Type B pancreatic cell (in vitro differentiated cells): ENCODE measurements at regions not wholly inside any gene's neighbourhood (a gene's known extent, or its start where the extent isn't known, plus 50 kb on each side); places are given as distances from the start of the nearest gene placed in this dataset.
A peak's percentile ranks its signal among the peaks of the same experiment; 100 is the strongest.

Experiments used
- DNase-seq: peaks from one replicate; pipeline ENCODE4 v3.0.0; 2021; ENCODE audit warnings: mixed read lengths; ENCODE audit not compliant: unreplicated experiment; ENCODE audit errors: extremely low spot score
- H3K27ac Mint-ChIP-seq: 2 replicates; pipeline ENCODE4 v1.8.0; 2021; ENCODE audit warnings: mild to moderate bottlenecking, mixed read lengths
- H3K27me3 Mint-ChIP-seq: 2 replicates; pipeline ENCODE4 v1.8.0; 2021; ENCODE audit warnings: mixed read lengths
- H3K36me3 Mint-ChIP-seq: 2 replicates; pipeline ENCODE4 v1.8.0; 2021; ENCODE audit warnings: mixed read lengths
- H3K4me1 Mint-ChIP-seq: one replicate; pipeline ENCODE4 v1.8.0; 2021; ENCODE audit warnings: mixed read lengths; ENCODE audit not compliant: unreplicated experiment
- H3K4me3 Mint-ChIP-seq: 2 replicates; pipeline ENCODE4 v1.8.0; 2021; ENCODE audit warnings: mild to moderate bottlenecking, mixed read lengths
- H3K9me3 Mint-ChIP-seq: 2 replicates; pipeline ENCODE4 v1.8.0; 2021; ENCODE audit warnings: mixed read lengths
- TF ChIP-seq, protein P1 (sequence below): fragments of 200-600 bp; sonication (generic); conservative IDR thresholded peaks from 2 replicates; pipeline ENCODE4 v1.5.0; 2021; ENCODE audit warnings: antibody characterized with exemption, mild to moderate bottlenecking

DNA sequence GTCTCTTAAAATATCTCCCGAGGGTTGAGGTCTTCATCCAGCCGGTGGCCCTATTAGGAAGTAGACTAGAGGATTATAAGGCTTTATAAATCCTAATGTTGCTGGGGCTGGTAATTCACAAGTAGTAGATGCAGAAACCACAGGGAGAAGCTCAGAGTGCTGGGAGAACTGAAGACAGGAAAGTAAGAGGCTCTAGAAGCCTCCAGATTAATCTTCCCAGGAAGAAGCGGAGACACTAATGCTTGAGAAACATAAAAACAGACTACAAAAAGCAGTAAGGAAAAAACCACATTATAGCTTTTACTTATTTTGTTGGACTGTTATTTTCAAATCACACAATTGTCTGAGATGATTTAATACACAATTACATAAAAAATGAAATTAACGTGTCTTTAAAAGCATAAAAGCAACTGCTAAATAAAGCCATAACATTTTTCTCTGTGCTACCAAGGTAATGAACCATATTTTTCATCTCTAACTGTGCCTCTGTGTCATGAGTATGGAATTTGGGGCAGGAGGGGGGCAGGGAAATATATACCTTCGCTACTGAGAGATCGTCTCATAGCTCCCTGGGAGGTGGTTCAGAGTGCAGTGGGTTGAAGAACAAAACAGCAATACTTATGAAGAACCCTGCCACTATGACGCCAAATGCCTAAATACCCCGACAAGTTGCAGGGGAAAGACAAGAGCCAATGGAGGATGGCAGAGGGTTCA, 806.2 kb upstream of the WWC1 start:
- peak overlapping the region; percentile 3 for H3K4me3 Mint-ChIP-seq
- TF ChIP-seq, protein P1, sequence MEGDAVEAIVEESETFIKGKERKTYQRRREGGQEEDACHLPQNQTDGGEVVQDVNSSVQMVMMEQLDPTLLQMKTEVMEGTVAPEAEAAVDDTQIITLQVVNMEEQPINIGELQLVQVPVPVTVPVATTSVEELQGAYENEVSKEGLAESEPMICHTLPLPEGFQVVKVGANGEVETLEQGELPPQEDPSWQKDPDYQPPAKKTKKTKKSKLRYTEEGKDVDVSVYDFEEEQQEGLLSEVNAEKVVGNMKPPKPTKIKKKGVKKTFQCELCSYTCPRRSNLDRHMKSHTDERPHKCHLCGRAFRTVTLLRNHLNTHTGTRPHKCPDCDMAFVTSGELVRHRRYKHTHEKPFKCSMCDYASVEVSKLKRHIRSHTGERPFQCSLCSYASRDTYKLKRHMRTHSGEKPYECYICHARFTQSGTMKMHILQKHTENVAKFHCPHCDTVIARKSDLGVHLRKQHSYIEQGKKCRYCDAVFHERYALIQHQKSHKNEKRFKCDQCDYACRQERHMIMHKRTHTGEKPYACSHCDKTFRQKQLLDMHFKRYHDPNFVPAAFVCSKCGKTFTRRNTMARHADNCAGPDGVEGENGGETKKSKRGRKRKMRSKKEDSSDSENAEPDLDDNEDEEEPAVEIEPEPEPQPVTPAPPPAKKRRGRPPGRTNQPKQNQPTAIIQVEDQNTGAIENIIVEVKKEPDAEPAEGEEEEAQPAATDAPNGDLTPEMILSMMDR, result no peak
- H3K4me1 Mint-ChIP-seq, result peaks cover 15% of the 10 kb centered on the region
- no peaks in the 10 kb centered on the region for H3K36me3 Mint-ChIP-seq
- H3K27ac Mint-ChIP-seq, result no peak overlapping the region
- H3K9me3 Mint-ChIP-seq, result peaks cover 5% of the 10 kb centered on the region
- no peak for DNase-seq
- no peaks in the 10 kb centered on the region for H3K27me3 Mint-ChIP-seq

DNA sequence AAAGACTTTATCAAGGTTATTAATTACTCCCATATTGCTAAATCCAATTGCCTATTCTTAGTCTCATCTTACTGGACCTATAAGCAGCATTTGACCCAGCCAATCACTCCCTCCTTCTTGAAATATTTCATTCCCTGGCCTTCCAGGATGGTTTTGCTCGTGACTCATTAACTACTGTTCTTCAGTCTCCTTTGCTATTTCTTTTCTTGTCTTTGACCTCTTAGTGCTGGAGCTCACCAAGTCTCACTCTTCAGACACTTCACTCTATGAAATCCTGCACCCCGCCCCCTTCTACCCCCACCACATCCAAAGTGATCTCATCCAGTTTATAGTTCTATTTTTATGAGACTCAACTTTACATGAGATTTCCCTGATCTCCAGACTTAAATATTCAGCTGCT, 803.1 kb upstream of the WWC1 start:
- TF ChIP-seq, protein P1, result no peak
- Mint-ChIP-seq H3K36me3 (no peaks in the 10 kb centered on the region), H3K27me3 (no peaks in the 10 kb centered on the region), H3K27ac (no peak overlapping the region), H3K9me3 (peaks cover 5% of the 10 kb centered on the region), H3K4me1 (peaks cover 8% of the 10 kb centered on the region), H3K4me3 (no peak overlapping the region)
- DNase-seq, result no peak

DNA sequence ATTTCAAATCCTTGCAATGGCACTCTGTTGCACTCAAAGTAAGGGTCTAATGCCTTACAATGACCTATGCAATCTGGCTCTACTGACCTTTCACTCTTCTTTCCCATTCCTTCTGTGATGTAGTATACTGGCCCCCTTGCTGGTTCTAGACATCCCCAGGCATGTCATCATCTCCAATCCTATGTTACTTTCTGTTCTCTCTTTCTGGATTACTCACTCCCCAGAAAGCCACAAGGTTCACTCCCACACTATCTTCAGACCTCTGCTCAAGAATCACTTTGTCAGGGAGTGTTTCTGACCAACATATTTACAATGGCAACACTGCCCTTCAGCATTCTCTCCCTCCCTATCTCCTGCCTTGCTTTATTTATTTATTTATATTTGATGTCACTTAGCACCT, 802.2 kb upstream of the WWC1 start:
- H3K4me3 Mint-ChIP-seq, result no peak overlapping the region
- no peak for DNase-seq
- TF ChIP-seq, protein P1, result no peak
- no peak overlapping the region for H3K27ac Mint-ChIP-seq
- H3K4me1 Mint-ChIP-seq, result peaks cover 8% of the 10 kb centered on the region
- H3K27me3 Mint-ChIP-seq, result no peaks in the 10 kb centered on the region
- H3K9me3 Mint-ChIP-seq, result peaks cover 5% of the 10 kb centered on the region
- no peaks in the 10 kb centered on the region for H3K36me3 Mint-ChIP-seq

DNA sequence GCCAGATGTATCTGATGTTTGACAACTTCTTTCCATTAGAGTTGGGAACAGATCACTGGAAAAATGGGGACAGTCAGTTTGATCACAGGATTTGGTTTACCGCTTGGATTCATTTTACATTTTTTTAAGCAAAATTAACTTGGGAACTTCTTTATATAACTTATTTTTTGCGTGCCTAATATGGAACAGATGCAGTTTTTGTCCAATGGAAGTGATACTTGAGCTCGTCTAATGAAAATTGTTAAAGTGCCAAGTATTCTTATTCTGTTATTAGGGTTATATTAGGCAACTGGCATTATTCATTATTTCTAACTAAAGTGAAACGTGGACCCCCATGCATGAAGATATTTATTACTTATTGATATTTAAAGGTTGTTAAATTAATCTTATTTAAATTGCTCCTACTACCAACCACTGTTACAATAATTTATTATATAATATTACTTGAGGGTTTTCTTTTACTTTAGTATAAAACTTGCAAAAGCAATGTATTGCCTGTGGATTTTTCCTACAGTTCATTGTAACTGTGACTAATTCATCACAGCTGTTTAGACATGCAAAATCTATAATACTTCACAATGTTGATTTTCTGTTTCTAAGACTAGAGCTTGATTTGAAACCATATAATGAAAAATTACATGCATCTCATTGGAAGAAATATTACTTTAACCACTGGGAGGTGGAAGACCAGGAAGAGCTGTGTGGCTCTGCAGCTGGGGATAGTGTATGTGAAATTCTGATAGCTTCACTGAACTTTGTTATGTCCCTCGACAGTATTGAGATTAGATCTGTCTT, 787.3 kb upstream of the WWC1 start:
- no peaks in the 10 kb centered on the region for H3K36me3 Mint-ChIP-seq
- no peak overlapping the region for H3K27ac Mint-ChIP-seq
- peaks cover 18% of the 10 kb centered on the region for H3K27me3 Mint-ChIP-seq
- H3K4me3 Mint-ChIP-seq, result no peak overlapping the region
- TF ChIP-seq, protein P1, result no peak
- no peaks in the 10 kb centered on the region for H3K9me3 Mint-ChIP-seq
- peaks cover 7% of the 10 kb centered on the region for H3K4me1 Mint-ChIP-seq
- no peak for DNase-seq

DNA sequence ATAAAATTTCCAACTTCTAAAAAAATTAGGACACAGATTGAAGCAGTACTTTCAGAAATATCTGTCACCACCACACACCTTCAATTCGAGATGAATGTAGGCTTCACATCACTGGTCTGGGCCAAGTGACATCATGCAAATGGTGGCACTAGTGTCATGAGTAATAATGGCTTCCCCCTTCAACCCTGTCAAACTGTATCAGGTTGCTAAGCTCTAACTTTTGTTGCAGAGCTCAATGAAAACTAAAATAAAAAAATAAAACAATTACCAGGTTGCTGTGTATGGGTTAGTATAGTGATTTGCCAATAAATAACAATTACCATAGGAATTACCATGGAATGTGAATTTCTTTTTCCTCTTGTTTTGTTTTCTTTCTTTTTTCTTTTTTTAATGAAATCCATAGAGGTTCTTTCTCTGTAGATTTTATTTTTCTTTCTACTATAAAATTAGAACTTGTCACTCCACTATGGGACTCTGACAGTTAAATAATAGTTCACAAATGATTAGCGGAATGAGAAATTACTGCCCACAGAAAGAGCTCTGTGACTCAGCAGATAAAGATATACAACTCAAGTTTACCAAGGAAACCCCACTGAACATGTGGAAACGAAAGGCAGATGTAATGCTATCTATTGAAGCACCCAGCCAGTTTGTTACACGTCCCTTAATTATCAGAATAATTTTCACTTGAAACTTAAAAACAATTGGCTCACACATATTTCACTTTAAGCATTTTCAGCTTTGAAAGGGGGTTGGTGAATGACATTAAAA, 783.8 kb upstream of the WWC1 start:
- Mint-ChIP-seq H3K4me1 (peaks cover 7% of the 10 kb centered on the region), H3K36me3 (no peaks in the 10 kb centered on the region), H3K27ac (no peak overlapping the region), H3K4me3 (no peak overlapping the region), H3K27me3 (peaks cover 31% of the 10 kb centered on the region), H3K9me3 (no peaks in the 10 kb centered on the region)
- no peak for DNase-seq
- TF ChIP-seq, protein P1, result no peak
